ENCODE measurements at regions not wholly inside any gene's neighbourhood (a gene's known extent, or its start where the extent isn't known, plus 50 kb on each side); places are given as distances from the start of the nearest gene placed in this dataset.

DNA sequence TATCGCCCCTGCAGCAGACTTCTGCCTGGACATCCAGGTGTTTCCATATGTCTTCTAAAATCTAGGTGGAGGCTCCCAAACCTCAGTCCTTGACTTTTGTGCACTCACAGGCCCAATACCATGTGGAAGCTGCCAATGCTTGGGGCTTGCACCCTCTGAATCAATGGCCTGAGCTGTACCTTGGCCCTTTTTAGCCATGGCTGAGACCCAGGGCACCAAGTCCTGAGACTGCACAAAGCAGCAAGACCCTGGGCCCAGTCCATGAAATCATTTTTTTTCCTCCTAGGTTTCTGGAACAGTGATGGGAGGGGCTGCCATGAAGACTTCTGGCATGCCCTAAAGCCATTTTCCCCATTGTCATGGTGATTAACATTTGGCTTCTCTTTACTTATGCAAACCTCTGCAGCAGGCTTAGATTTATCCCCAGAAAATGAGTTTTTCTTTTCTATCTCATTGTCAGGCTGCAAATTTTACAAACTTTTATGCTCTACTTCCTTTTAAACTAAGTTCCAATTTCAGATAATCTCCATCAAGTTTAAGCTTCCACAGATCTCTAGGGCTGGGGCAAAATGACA, 1445.8 kb upstream of the FLRT2 start:
- H3K27ac ChIP-seq (ENCODE audit: low read depth in 1 of 2, low read length in 1 of 2), result no peak overlapping the region
- WGBS, 2 donors, result 94 to 99% methylated on average over 1 of the region's 1 CpG
- peaks cover 0 to 3% (median 0%) of the 10 kb centered on the region in 5 donors for H3K4me1 ChIP-seq (ENCODE audit: control insufficient read depth in 5 of 5, insufficient read depth in 5 of 5, low read length in 5 of 5)
- H3K4me3 ChIP-seq, result no peak overlapping the region
- H3K9ac ChIP-seq (ENCODE audit: insufficient read depth in 1 of 2, low read length in 2 of 2), result no peak overlapping the region
- ATAC-seq (ENCODE audit: insufficient read depth, low FRiP score) (no peak), DNase-seq (no peak)
- TF ChIP-seq, protein P1, sequence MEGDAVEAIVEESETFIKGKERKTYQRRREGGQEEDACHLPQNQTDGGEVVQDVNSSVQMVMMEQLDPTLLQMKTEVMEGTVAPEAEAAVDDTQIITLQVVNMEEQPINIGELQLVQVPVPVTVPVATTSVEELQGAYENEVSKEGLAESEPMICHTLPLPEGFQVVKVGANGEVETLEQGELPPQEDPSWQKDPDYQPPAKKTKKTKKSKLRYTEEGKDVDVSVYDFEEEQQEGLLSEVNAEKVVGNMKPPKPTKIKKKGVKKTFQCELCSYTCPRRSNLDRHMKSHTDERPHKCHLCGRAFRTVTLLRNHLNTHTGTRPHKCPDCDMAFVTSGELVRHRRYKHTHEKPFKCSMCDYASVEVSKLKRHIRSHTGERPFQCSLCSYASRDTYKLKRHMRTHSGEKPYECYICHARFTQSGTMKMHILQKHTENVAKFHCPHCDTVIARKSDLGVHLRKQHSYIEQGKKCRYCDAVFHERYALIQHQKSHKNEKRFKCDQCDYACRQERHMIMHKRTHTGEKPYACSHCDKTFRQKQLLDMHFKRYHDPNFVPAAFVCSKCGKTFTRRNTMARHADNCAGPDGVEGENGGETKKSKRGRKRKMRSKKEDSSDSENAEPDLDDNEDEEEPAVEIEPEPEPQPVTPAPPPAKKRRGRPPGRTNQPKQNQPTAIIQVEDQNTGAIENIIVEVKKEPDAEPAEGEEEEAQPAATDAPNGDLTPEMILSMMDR (IDR thresholded peaks at IDR 0.05; ENCODE audit: control extremely low read depth, extremely low read depth), result no peak
- no peaks in the 10 kb centered on the region for H3K9me3 ChIP-seq (ENCODE audit: control insufficient read depth in 4 of 4, insufficient read depth in 3 of 4, low read length in 3 of 4)
- no peaks in the 10 kb centered on the region for H3K27me3 ChIP-seq (ENCODE audit: control insufficient read depth in 3 of 3, insufficient read depth in 3 of 3, low read length in 2 of 3)
- H3K36me3 ChIP-seq (ENCODE audit: control insufficient read depth in 4 of 4, insufficient read depth in 4 of 4, low read length in 4 of 4), result no peaks in the 10 kb centered on the region

DNA sequence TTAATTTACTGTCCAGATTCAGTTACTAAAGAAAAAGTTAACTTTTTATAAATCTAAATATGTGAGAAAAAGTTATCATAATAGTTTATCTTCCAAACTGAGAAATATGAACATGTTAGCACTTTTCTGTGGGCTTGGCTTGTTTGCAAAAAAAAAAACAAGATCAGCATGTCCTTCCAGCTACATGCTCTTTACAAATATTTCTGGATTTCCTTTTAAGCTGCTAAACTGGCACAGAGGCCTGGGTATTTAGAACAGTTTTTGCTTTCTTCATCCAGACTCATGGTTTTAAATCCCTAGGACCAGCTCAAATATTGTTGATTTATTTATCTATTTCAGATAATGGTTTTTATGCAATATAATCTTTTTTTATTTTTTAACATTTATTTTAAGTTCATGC, 1444.5 kb upstream of the FLRT2 start:
- Histone ChIP-seq H3K27me3 (ENCODE audit: control insufficient read depth in 3 of 3, insufficient read depth in 3 of 3, low read length in 2 of 3) (no peaks in the 10 kb centered on the region), H3K9ac (ENCODE audit: insufficient read depth in 1 of 2, low read length in 2 of 2) (no peak overlapping the region), H3K9me3 (ENCODE audit: control insufficient read depth in 4 of 4, insufficient read depth in 3 of 4, low read length in 3 of 4) (no peaks in the 10 kb centered on the region), H3K4me1 (ENCODE audit: control insufficient read depth in 5 of 5, insufficient read depth in 5 of 5, low read length in 5 of 5) (peaks cover 0 to 3% (median 0%) of the 10 kb centered on the region in 5 donors), H3K36me3 (ENCODE audit: control insufficient read depth in 4 of 4, insufficient read depth in 4 of 4, low read length in 4 of 4) (no peaks in the 10 kb centered on the region), H3K27ac (ENCODE audit: low read depth in 1 of 2, low read length in 1 of 2) (no peak overlapping the region), H3K4me3 (no peak overlapping the region)
- TF ChIP-seq, protein P1 (IDR thresholded peaks at IDR 0.05; ENCODE audit: control extremely low read depth, extremely low read depth), result no peak
- DNase-seq (peak in 1 of 3 donors; percentile 11), ATAC-seq (ENCODE audit: insufficient read depth, low FRiP score) (no peak)

DNA sequence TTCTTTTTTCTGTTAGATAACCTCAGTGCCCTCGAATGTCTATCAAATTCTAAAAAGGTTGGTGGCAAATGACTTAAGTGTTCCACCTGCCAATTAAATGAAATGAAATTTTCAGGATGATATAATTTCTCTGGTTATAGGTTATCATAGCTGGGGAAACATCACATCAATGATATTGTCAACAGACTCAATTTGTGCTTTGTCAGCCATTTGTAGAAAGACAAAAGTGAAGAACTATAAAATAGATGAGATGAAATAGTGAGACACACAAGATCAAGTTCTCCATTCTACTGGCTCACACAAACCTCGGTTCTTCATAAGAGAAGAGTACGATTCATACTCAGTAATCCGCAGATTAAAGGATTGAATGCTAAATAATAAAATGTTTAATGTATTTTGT, 1443.2 kb upstream of the FLRT2 start:
- Histone ChIP-seq H3K4me1 (ENCODE audit: control insufficient read depth in 5 of 5, insufficient read depth in 5 of 5, low read length in 5 of 5) (peaks cover 0 to 3% (median 0%) of the 10 kb centered on the region in 5 donors), H3K36me3 (ENCODE audit: control insufficient read depth in 4 of 4, insufficient read depth in 4 of 4, low read length in 4 of 4) (no peaks in the 10 kb centered on the region), H3K4me3 (no peak overlapping the region), H3K27me3 (ENCODE audit: control insufficient read depth in 3 of 3, insufficient read depth in 3 of 3, low read length in 2 of 3) (no peaks in the 10 kb centered on the region), H3K9me3 (ENCODE audit: control insufficient read depth in 4 of 4, insufficient read depth in 3 of 4, low read length in 3 of 4) (no peaks in the 10 kb centered on the region), H3K9ac (ENCODE audit: insufficient read depth in 1 of 2, low read length in 2 of 2) (no peak overlapping the region), H3K27ac (ENCODE audit: low read depth in 1 of 2, low read length in 1 of 2) (no peak overlapping the region)
- 92% methylated on average over 4 of the region's 4 CpGs for WGBS, 2 donors
- no peak for ATAC-seq (ENCODE audit: insufficient read depth, low FRiP score)
- no peak for DNase-seq
- TF ChIP-seq, protein P1 (IDR thresholded peaks at IDR 0.05; ENCODE audit: control extremely low read depth, extremely low read depth), result no peak

DNA sequence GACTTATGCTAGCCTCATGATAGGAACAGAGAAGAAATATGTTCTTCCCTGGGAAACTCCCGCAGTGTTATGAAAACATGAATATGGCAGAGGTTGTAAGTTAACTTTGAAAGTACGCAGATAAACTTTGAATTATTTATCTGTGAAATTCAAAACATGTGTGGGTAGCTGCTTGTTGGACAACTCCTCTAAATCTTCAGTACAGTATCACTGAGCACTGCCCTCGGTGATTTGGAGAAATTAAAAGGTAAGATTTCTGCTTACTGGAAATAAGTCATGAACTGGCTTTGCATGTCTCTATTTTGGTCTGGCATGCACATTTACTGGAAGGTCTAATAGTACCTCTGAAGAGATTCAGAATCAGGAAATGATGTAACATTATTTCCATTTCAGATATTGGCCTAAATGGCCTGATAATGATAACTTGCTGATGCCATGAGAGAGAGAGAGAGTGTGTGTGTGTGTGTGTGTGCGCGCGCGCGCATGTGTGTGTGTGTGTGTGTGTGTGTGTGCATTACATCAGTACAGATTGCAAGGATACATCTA, 1441.9 kb upstream of the FLRT2 start:
- no peaks in the 10 kb centered on the region for H3K27me3 ChIP-seq (ENCODE audit: control insufficient read depth in 3 of 3, insufficient read depth in 3 of 3, low read length in 2 of 3)
- no peak overlapping the region for H3K4me3 ChIP-seq
- DNase-seq (peak in 1 of 3 donors; percentile 30), ATAC-seq (ENCODE audit: insufficient read depth, low FRiP score) (peak; percentile 33)
- H3K9me3 ChIP-seq (ENCODE audit: control insufficient read depth in 4 of 4, insufficient read depth in 3 of 4, low read length in 3 of 4), result no peaks in the 10 kb centered on the region
- no peak overlapping the region for H3K27ac ChIP-seq (ENCODE audit: low read depth in 1 of 2, low read length in 1 of 2)
- H3K36me3 ChIP-seq (ENCODE audit: control insufficient read depth in 4 of 4, insufficient read depth in 4 of 4, low read length in 4 of 4), result no peaks in the 10 kb centered on the region
- WGBS, 2 donors, result 84 to 88% methylated on average over 8 of the region's 8 CpGs
- TF ChIP-seq, protein P1 (IDR thresholded peaks at IDR 0.05; ENCODE audit: control extremely low read depth, extremely low read depth), result no peak
- peaks cover 0 to 3% (median 0%) of the 10 kb centered on the region in 5 donors for H3K4me1 ChIP-seq (ENCODE audit: control insufficient read depth in 5 of 5, insufficient read depth in 5 of 5, low read length in 5 of 5)
- H3K9ac ChIP-seq (ENCODE audit: insufficient read depth in 1 of 2, low read length in 2 of 2), result no peak overlapping the region
